Ovary (tissue), 7 donors: ENCODE measurements at regions not wholly inside any gene's neighbourhood (a gene's known extent, or its start where the extent isn't known, plus 50 kb on each side); places are given as distances from the start of the nearest gene placed in this dataset.

Experiments
- DNase-seq, 5 donors: peaks; one replicate each; pipeline ENCODE4 v3.0.0-alpha.2; 2019 to 2020
- H3K27ac ChIP-seq, 2 donors: fragments of 200-600 bp; one replicate each; pipeline versions ENCODE4 v1.5.1 to v1.8.0; 2019 to 2022
- H3K27me3 ChIP-seq: fragments of 200-600 bp; one replicate; pipeline ENCODE4 v1.8.0; 2022
- H3K36me3 ChIP-seq: fragments of 200-600 bp; sonication (generic); one replicate; pipeline ENCODE4 v1.5.1; 2019
- H3K4me1 ChIP-seq: one replicate; pipeline ENCODE4 v1.8.1; 2013; ENCODE audit warnings: mild to moderate bottlenecking, moderate library complexity; ENCODE audit not compliant: insufficient read depth
- H3K4me3 ChIP-seq: fragments of 200-600 bp; sonication (generic); one replicate; pipeline ENCODE4 v1.5.1; 2017
- H3K9me3 ChIP-seq, 2 donors: fragments of 200-600 bp in 1 of 2; sonication (generic) in 1 of 2; one replicate each; pipeline versions ENCODE4 v1.5.1 to v1.8.1; 2013 to 2019; ENCODE audit warnings: mild to moderate bottlenecking in 1 of 2, moderate library complexity in 1 of 2
- EP300 ChIP-seq: sonication (generic); formaldehyde crosslinking; IDR thresholded peaks from one replicate; pipeline ENCODE4 v1.6.1; 2017; ENCODE audit warnings: antibody characterized with exemption
- POLR2A ChIP-seq: fragments of 450-650 bp; IDR thresholded peaks from one replicate; pipeline ENCODE4 v1.6.1; 2017; ENCODE audit warnings: antibody characterized with exemption, mild to moderate bottlenecking, moderate library complexity
- WGBS, 3 donors: extraction: QIAGEN DNeasy Blood & Tissue Kit in 1 of 3; methylation state at CpG; one replicate each; pipeline versions ENCODE4 v1.1.5 to v1.1.7; 2013 to 2017; 5-methylcytosine and 5-hydroxymethylcytosine counted together
- intact Hi-C, 4 donors: fragments of 100-400 bp; cut with DNase I; formaldehyde crosslinking; loops; one replicate each; pipeline versions ENCODE4 v1.11.0 to v1.15.1; 2022 to 2023
- TF ChIP-seq, protein P1 (sequence below), 3 donors: fragments of 450-650 bp in 2 of 3; fragments of 200-600 bp in 1 of 3; IDR thresholded peaks; one replicate each; pipeline versions ENCODE4 v1.5.1 to v1.8.0; 2016 to 2022; ENCODE audit warnings: antibody characterized with exemption in 3 of 3, mild to moderate bottlenecking in 1 of 3
- donor health status: DM: no; HTN: no; CAD: no; lungs with moderate emphysema.
- donor health status: DM: no; HTN: no; CAD: no.
- donor health status: Bipolar disorder and iron deficiency.
- donor health status: DM: no; HTN: no; CAD: no.
- donor health status: DM: yes; HTN: yes; CAD: no.

DNA sequence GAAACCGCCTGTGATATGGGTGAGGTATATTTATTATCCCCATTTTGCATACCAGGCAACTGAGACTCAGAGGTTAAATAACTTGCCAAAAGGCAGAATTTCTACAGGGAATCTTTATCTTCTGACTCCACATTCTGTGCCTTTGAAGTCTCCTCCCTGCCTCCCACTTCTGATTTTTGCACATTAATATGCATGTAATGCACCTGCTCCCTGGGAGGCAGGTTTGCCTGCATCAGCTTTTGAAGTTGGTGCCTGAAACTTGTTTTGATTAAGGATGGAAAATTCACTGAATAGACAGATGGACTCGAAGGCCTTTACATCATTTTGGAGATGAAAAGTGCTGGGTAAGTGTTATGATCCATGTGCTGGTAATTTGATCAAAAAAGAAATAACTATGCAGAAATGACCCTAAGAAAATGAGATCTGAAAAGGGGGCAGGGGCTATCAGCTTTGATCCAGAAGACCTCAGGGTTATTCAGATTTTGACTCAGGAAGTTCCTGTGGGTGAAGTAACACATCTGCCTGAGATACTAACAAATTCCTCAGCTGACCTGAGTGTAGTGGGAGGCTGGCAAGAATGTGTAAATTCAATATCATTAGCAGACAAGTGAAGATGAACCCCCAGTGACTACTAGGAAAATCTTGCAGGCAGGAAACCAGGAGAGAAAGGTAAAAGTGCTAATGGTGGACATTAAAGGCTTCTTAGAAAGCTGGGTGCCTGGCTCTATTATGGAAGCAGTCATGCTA is 167.5 kb upstream of the BOD1L1 start:
- H3K27ac ChIP-seq, result no peak overlapping the region
- H3K27me3 ChIP-seq, result no peaks in the 10 kb centered on the region
- intact Hi-C loops, result no loop called here
- no peaks in the 10 kb centered on the region for H3K9me3 ChIP-seq
- no peaks in the 10 kb centered on the region for H3K4me1 ChIP-seq
- H3K4me3 ChIP-seq, result no peak overlapping the region
- no peak for DNase-seq
- 40 to 55% (median 47%) methylated on average over 2 of the region's 2 CpGs for WGBS, 3 donors
- TF ChIP-seq, protein P1, sequence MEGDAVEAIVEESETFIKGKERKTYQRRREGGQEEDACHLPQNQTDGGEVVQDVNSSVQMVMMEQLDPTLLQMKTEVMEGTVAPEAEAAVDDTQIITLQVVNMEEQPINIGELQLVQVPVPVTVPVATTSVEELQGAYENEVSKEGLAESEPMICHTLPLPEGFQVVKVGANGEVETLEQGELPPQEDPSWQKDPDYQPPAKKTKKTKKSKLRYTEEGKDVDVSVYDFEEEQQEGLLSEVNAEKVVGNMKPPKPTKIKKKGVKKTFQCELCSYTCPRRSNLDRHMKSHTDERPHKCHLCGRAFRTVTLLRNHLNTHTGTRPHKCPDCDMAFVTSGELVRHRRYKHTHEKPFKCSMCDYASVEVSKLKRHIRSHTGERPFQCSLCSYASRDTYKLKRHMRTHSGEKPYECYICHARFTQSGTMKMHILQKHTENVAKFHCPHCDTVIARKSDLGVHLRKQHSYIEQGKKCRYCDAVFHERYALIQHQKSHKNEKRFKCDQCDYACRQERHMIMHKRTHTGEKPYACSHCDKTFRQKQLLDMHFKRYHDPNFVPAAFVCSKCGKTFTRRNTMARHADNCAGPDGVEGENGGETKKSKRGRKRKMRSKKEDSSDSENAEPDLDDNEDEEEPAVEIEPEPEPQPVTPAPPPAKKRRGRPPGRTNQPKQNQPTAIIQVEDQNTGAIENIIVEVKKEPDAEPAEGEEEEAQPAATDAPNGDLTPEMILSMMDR (IDR thresholded peaks at IDR 0.05), result no peak
- H3K36me3 ChIP-seq, result no peaks in the 10 kb centered on the region

DNA sequence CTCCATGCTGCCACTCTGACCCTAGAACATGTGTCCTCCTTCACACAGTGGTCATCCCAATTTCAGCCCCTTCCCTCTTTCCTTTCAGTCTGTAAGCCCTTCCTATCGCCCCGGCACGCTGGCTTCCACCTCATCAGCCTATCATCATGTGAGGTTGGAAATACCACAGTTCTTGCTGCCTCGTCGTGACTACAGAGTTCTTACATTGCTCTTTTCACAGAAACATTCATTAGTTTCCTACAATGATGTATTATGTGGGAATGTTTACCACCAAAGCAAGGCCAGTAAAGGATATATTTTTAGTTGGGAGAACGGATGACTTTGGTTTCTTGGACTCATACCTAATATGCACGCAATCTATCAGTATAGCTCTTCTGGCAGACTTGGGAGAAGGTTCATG is 169.5 kb upstream of the BOD1L1 start:
- H3K27me3 ChIP-seq, result no peaks in the 10 kb centered on the region
- WGBS, 3 donors, result 83 to 90% (median 86%) methylated on average over 7 of the region's 7 CpGs
- no peak for DNase-seq
- no peak overlapping the region for H3K27ac ChIP-seq
- no peaks in the 10 kb centered on the region for H3K36me3 ChIP-seq
- H3K9me3 ChIP-seq, result no peaks in the 10 kb centered on the region
- no peaks in the 10 kb centered on the region for H3K4me1 ChIP-seq
- intact Hi-C loops, result no loop called here
- H3K4me3 ChIP-seq, result no peak overlapping the region
- TF ChIP-seq EP300 (no peak), POLR2A (no peak)
- TF ChIP-seq, protein P1 (IDR thresholded peaks at IDR 0.05), result no peak

DNA sequence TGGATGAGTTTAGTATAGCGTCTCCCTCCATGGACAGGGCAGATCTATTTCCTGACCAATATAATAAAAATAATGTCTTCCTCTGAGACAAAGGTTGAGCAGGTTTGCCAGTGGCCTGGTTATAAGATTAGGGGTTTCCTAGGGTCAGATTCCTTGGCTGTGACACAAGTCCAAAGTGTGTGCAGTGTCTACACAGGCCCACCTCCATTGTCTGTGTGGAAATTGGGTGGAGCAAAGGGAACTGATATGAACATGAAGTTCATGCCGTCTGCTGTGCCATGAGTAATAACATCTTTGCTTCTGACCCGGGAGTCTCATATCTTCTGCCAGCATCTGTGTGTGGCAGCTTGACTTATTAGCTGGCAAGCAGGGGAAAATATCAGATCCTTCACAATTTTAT is 187.7 kb upstream of the BOD1L1 start:
- Histone ChIP-seq H3K4me3 (no peak overlapping the region), H3K4me1 (no peaks in the 10 kb centered on the region), H3K27me3 (no peaks in the 10 kb centered on the region), H3K27ac (no peak overlapping the region), H3K36me3 (no peaks in the 10 kb centered on the region), H3K9me3 (no peaks in the 10 kb centered on the region)
- no peak for DNase-seq
- TF ChIP-seq POLR2A (no peak), EP300 (no peak)
- TF ChIP-seq, protein P1 (IDR thresholded peaks at IDR 0.05), result no peak
- intact Hi-C loops, result no loop called here
- 81 to 87% (median 84%) methylated on average over 3 of the region's 3 CpGs for whole genome bisulfite sequencing, 3 donors

DNA sequence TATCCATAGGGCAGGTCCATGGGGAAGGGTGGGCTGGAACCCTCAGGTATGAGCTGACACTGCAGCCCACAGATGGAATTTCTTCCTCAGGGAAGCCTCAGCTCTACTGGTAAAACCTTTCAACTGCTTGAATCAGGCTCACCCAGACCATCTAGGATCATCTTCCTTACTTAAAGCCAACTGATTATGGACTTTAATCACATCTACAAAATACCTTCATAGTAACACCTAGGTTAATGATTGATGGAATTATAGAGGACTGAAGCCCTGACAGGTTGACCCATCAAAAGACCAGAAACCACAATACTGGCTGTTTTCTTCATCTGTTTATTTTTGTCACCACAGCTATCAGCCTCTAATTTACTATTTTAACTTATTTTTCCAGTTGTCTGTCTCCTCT is 188.9 kb upstream of the BOD1L1 start:
- TF ChIP-seq EP300, result no peak
- TF ChIP-seq POLR2A, result no peak
- TF ChIP-seq, protein P1 (IDR thresholded peaks at IDR 0.05), result no peak
- Histone ChIP-seq H3K4me3 (no peak overlapping the region), H3K36me3 (no peaks in the 10 kb centered on the region), H3K27me3 (no peaks in the 10 kb centered on the region), H3K4me1 (no peaks in the 10 kb centered on the region), H3K27ac (no peak overlapping the region), H3K9me3 (peaks cover 0 to 4% of the 10 kb centered on the region in 2 donors)
- intact Hi-C loops, result no loop called here
- no peak for DNase-seq
